NCI-H82 (cell line): ENCODE measurements at regions not wholly inside any gene's neighbourhood (a gene's known extent, or its start where the extent isn't known, plus 50 kb on each side); places are given as distances from the start of the nearest gene placed in this dataset.
A peak's percentile ranks its signal among the peaks of the same experiment; 100 is the strongest.
"Not testable (repeated sequence)": the region's sequence is repeated elsewhere in the genome, so short reads cannot be mapped to it uniquely, and the experiment has no call there.

Experiments
- DNase-seq: peaks from one replicate; lab custom pipeline; 2025; lab: John Stamatoyannopoulos, UW

DNA sequence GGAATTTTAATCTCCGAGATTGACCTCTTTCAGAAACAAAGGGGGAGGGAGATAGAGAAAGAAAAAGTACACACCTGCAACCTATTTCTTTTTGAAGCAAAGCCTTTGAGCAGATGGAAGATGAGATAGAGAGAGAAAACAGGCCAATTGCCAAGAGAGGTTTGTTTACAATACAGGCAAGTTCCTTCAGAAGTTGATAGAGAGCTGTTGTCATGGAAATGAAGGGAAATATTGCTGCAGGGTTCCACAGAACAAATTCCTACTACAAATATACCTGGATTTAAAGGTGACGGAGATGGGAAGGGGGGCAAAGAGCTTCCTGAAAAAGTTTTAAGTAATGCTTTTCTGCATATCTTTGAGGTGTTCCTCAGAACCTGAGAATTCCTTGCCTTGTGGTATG is 388.4 kb downstream of the NDFIP2 start:
- DNase-seq = no peak

DNA sequence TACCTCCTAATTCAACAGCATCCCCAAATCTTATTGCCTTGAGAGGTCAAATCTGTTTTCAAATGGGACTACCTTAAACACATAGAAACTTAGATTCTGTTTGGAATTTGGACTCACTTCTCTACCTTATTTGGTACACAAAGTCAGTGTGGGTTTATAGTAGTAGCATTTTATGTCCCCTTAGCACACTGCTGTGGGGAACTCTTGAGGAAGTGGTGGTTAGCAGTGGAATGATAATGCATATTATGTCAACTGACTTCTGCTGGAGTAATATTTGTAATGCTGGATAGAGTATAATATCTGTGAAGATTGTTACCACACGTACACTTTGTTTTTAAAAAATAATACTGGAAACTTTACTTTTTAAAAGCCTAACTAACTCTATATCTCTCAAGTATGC is 386.3 kb downstream of the NDFIP2 start:
- DNase-seq = no peak

DNA sequence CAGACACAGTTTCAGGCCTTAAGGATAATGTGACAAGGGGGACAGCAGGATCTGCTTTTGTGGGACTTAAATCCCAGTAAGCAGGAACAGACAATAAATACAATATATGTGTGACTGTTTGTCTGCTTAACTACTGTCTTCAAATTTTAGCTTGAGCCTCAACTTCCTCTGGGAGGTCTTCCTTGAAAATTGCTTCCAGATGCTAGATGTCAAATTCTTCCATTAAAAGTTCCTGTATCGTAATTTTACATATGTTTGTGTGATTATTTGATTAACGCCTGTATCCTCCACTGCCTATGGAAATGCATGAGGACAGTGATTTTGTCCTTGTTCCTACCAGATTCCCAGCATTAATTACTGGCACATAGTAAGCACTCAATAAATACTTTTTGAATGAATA is 385.5 kb downstream of the NDFIP2 start:
- DNase-seq = no peak

DNA sequence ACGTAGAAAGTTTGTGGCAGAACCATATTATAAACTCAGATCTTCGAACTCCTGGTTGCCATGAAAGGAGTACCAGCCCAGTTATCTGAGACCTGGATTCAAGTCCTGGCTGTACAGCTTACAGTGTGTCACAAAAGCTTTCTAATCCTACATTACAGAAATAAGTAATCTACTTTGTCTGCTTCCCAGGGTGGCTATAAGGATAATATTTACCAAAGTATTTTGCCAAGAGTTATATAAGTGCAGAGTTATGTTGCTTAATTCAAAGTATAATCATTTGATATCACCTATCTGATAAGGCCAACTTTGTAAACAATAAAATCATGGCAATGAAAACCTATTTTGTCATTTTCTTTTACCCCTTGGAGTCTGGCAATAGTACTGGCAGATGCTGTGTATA is 381.6 kb downstream of the NDFIP2 start:
- DNase-seq = no peak

DNA sequence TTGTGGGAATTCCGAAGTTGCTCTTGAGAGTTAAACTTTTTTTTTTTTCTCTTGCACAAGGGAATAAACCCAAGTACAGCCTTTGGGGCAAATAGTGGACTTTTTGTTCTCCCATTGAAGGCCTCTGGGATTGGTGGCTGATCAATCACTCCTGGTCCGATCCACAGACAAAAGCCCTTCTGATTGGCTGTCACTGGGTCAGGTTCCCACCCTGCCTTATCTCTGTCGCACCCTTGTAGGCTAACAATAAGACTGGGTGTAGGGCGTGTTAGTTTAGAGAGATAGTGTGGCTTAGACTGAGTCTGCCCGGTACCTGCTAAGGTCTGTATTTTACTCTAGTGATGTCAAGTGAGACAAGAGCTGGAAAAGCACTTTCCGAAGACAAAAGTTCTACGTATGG is 380.8 kb downstream of the NDFIP2 start:
- DNase-seq = no peak

DNA sequence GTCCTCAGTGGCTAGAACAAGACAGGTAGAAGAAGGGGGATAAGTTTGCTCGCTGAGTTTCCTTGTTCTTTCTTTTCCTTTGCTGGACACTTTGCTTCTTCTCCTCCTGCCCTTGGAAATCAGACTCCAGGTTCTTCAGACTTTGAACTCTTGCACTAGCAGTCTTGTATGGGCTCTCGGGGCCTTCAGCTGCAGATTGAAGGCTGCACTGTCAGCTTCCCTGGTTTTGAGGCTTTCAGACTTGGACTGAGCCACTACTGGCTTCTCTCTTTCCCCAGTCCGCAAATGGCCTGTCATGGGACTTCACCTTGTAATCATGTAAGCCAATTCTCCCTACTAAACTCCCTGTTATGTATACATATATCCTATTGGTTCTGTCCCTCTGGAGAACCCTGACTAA is 379.8 kb downstream of the NDFIP2 start:
- DNase-seq = no peak

DNA sequence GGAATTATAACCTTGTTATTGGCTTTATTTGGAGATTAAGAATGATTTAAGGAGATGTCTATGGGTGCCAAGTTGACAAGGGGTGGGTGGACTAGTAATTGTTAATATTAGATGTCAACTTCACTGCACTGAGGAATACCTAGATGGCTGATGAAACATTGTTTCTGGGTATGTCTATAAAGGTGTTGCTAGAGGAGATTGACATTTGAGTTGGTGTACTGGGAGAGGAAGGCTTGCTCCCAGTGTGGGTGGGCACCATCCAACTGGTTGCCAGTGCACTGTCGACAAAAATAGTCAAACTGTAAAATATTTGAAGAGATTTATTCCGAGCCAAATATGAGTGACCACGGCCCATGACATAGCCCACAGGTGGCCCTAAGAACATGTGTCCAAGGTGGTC is 378.8 kb downstream of the NDFIP2 start:
- DNase-seq = no peak

DNA sequence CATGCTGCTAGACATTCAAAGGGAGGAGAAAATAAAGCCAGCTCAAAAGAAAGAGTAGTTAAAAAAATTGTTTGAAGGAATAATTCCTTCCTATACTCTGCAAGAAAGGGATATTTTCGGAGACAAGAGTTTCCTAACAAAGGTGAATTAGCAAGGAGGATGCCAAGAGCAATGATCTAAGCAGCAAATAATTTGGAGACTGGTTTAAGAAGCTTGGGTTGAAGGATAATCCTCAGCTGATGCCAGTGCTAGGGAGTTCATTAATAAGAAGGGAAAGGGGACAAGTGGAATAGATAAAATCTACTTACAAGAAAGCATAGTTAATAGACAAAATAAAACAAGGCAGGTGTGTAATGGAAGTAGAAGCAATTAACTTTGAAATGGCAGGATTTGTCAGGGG is 372.3 kb downstream of the NDFIP2 start:
- no peak for DNase-seq

DNA sequence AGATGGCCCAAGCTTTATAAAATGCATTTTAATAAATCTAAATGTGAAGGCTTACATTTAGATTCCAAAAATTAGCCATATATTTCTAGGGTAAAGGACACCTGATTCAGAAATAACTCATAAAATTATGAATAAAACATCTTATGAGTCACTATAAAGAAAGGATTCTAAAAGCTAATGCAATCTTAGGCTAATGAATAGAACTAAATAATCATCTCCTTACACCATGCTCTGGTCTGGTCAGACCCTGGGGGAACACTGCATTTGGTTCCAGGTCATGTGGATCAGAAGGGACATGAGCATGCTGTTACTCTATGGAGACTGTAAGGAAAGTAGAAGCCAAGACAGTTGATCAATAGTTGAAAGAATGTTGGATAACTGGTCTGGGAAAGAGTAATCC is 370.4 kb downstream of the NDFIP2 start:
- no peak for DNase-seq

DNA sequence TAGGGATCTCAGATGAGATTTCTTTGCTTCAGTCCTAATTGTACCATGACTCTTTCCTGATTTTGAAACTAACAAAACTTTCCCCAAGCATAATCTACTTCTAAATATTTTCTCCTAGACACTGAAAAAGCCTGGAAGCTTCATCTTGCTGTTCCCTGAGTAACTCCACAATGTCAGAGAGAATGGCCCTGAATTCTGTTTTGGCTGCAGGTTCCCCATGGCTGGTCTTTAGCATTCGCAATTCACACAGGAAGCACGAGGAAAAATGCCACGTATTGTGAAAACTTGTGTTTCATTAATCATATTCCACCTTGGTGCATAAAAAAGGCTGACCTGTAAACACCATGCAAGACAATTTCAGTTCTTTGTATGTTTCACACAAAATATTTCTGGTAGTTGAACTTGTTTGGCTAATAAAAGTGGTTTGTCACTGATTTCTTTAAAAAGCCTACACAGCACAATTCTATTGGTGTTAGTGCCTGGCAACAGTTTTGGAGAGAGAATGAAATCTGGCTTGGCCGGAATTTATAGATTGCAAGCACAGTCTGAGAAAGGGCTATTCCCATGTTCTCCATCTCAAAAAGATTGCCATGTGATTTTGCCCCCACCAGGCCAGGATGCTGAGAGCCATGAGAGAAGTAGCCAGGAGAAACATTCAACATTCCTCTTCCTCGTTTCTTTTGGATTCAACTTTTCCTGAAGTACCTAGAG is 367.1 kb downstream of the NDFIP2 start:
- DNase-seq = no peak

DNA sequence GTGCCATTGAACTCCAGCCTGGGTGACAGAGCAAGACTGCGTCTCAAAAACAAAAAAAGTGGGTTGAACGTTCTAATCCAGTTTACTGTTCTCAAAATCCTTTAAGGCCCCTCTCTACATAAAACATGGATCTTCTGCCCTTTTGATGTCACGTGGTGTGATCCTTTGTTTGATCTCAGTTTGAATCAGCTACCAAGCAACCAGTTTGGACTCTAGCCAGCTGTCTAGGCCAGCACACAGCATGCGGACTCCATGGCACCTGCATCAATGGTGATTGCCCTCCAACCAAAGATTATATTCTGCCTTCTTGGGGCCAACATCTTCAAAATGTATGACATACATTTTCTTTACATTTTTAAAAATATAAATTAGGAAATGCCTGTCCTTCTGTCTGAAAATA is 365.4 kb downstream of the NDFIP2 start:
- DNase-seq = peak; percentile 42

DNA sequence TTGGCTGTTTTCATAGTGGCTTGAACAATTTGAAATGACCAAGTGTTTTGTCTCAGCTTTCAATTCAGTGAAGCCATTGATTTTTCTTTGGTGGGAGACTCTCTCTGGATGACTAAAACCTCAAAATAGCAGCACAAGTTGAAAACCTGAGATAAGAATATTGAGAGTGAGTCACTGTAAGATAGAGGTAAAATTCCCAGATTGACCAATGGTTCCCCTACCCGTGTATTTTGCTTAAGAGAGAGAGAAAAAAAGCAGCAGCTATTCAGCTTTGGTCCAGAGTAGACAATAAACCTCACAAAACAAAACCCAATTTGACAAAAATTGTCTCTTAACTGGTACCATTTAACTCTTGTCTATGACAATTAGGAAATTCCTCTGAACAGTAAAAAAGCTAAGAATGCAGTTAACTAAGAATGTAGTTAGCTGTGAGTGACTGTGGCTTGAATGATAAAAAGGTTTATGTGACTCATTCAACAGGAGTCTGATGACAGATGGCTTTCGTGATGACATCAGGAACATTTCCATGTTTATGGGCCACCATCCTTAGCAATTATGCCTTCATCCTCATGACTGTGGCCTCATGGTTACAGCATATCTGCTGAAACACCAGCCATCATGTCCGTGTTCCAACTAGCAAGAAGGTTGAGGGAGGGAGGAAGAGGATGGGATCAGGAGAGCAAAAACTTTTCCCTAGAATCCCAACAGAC is 356.9 kb downstream of the NDFIP2 start:
- DNase-seq = no peak

DNA sequence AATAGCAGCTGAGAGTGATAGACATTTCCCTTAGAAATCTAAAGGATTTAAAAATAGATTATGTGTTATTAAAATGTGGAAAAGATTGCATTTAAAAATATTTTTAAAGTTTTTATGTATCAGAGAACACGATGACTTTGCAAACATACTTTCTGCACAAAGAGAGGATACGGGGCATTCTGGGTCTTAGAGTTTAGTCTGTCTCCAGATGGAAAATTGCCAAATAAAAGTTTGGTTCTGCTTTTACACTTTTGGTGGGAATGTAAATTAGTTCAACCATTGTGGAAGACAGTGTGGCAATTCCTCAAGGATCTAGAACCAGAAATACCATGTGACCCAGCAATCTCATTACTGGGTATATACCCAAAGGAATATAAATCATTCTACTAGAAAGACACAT is 355.2 kb downstream of the NDFIP2 start:
- not testable (repeated sequence) for DNase-seq

DNA sequence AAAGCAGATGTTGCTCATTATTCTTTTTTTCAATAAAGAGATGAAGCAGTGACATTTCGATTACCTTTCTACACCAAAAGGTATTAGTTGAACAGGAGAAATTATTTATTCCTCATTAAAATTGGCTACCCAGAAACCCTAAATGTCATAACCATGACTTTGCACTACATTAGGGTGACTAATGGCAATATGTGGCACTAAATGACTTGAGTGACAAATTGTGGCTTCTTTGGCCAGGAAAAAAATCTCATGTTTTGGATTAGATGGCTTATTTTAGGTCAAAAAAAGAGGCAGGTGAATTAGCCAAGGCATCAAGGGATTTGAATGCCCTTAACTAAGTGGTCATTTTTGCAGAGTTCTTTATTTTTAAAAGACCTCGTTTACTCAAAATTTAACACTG is 353.9 kb downstream of the NDFIP2 start:
- DNase-seq = no peak

DNA sequence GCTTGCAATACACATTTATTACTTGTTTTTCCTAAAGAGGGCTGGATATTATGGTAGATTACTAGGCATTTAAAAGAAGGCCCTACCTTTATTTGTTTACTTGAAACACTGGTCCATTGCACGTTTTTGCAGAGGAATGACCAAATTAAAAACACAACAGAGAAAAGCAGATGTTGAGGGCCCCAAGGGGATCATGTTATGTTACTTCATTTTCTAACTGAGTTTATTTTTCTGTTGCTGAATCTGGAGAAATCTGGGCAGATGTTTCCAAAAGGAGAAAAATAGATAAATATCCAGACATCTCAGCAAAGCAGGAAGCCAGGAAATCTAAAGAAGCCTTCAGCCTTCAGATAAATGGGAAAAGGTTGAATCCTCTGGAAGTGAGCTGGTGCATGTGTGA is 353.0 kb downstream of the NDFIP2 start:
- no peak for DNase-seq

DNA sequence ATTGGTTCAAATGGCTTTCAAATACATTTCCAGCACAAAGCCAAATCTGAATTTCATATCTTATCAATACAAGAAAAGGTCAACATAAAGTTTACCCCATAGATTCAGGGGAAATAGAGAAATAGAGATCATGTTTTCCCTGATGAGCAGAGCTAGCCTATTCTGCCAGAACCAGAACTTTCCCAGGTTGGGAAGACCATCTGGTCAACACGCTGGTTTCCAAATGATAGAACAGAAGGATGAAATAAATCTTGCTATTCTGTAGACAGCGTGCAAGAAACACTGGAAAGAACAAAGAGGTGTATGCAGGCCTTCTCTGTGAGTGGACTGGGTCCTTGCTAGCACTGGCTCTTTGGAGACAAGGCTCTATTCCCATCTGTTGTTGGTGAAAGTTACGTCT is 350.6 kb downstream of the NDFIP2 start:
- DNase-seq = no peak

DNA sequence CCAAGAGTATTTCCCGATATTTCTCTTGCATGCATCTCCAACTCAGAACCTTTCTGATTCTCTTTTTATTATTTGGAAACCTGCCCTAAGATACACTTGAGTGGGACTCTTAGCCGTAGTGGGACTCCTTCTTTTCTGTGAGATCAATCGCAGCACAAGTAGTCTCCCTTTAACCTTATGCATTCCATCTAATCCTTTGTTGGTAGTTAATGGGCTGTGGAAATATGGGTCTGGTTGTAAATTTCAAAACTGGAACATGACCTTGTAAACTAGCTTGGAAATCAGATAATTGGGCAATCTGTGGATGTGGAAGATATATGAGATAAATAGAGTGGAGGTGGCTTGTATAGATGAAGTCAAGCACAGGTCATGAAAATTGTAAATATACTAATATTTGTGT is 350.0 kb downstream of the NDFIP2 start:
- no peak for DNase-seq

DNA sequence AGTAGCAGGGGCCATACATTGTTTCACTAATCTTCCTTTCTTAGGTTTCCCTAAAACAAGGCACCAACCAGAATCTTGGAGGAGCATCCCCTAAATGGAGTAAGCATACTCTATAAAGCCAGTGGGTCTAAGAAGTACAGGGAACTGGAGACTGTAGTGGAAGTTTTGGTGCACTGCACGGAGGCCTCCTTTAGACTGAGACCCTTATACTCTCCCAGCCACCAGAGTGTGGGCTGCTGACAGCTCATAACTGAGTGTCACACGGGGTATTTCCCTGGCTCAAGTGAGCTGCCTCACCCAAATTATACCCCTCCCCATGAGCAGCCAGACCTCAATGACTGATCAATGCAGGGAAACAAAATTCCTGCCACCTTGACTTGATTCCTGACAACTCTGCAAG is 349.5 kb downstream of the NDFIP2 start:
- DNase-seq = no peak

DNA sequence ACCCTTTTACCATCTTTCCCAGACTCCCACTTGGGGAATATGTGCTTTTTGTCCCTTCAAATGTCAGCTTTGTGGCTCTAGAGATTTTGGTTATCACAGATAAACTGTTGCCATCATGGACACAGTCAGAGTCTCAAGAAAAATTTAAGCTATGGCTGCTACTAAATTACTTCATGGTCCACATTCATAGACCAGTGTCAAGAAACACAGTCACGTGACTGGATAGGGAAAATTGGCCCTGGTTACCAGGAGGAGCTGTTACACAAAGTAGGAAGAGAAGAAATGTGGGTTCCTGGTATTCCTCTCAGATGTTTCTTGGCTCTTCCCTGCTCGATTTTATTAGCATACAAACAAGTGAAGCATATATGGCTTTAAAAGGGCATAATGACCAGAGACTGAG is 348.9 kb downstream of the NDFIP2 start:
- DNase-seq = no peak

DNA sequence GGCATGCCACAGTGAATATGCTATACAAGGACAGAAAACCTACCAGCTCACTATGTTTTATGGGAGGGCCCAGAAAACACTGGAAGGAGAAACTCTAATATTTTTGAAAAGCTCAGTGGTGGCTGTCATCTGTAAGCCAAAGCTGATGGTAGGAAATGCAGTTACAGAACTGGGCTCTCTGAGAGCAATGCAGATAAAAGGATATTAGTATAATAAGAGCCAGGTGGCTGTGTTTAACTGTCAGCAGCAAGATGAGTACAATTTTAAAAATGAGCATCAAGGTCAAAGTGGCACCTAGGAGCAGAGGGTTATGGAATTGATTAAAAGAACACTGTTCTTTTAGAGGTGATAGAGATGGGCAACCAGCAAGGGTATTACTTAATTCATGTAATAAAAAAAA is 345.0 kb downstream of the NDFIP2 start:
- DNase-seq = no peak

DNA sequence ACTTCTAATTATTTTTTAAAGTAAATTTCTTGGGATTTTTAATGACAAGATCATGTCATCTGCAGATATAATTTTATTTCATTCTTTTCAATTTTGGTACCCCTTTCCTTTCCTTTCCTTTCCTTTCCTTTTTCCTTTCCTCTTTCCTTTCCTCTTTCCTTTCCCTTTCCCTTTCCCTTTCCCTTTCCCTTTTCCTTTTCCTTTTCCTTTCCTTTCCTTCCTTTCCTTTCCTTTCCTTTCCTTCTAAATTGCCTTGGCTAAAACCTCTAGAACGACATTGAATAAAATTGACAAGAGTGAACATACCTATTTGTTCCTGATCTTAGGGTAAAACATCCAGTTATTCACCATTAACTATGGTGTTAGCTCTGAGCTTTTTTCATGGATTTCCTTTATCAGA is 334.1 kb downstream of the NDFIP2 start:
- DNase-seq = no peak

DNA sequence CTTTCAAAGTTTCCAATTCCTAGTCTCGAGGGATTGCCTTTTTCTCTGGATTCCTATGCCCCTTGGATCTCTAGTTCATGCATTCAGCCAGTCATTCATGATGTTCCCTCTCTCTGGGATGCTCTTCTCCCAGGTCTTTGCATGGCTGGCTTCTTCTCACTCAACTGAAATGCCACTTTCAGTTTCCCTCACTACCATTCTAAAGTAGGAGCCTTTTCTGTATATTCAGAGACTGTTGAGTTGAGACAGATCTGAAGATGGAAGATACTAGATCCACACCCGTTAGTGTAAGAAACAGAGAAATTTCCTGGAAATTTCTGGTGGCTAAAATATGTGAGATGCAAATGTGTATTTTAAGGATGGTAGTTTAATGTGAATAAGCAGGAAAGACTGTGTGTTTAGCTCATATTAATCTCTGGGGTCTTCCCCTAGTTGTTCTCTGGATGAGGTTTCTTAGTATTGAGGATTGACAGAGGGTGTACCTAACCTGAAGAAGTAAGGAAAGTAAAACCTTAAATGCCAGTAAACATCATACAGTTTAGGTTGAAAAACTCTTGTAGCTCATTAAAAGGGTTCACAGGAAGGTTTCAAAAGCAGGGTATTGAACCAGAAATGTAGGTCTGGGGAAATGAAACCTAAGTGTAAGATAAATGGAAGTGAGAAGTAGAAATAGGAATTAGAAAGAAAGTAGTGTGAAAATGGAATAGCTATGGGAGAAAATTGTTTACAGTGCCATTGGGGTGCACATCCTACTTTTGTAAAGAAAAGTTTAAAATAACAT is 331.3 kb downstream of the NDFIP2 start:
- no peak for DNase-seq

DNA sequence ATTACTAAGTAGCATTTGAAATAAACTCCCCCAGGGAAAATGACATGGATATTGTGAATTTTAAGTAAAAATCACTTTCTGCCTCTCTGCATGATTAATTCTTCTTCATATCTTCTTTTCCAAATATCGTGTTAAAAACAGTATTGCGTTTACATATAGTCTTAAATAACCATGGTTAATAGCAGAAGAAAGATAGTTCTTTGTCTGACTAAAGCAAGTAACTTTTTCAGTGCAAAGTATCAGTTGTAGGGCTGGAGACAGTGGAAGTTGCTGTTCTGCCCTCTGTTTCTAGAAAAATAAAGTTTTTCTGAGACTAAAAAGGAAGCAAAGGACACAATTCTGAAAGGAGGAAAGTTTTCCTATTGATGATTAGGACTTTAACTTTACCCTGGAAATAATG is 330.2 kb downstream of the NDFIP2 start:
- DNase-seq = no peak
